HAP-1 (cell line): ENCODE measurements at regions not wholly inside any gene's neighbourhood (a gene's known extent, or its start where the extent isn't known, plus 50 kb on each side); places are given as distances from the start of the nearest gene placed in this dataset.
"Not testable (repeated sequence)": the region's sequence is repeated elsewhere in the genome, so short reads cannot be mapped to it uniquely, and the experiment has no call there.

ENCODE experiments used
- DNase-seq, 2 experiments: peaks; one replicate each; pipeline ENCODE4 v3.0.0-alpha.2; 2016 to 2020; ENCODE audit warnings: low spot score in 2 of 2
- H3K27me3 ChIP-seq: fragments of 250-450 bp; sonication (Bioruptor Pico); 2 replicates; pipeline ENCODE4 v1.5.1; 2020; ENCODE audit warnings: low read depth, mild to moderate bottlenecking, moderate library complexity
- H3K36me3 ChIP-seq: fragments of 250-450 bp; sonication (Bioruptor Pico); replicated peaks from 2 replicates; pipeline ENCODE4 v1.5.1; 2020; ENCODE audit warnings: mild to moderate bottlenecking
- H3K4me1 ChIP-seq: fragments of 250-450 bp; sonication (Bioruptor Pico); 2 replicates; pipeline ENCODE4 v1.5.1; 2020; ENCODE audit warnings: mild to moderate bottlenecking
- H3K4me3 ChIP-seq: fragments of 250-450 bp; sonication (Bioruptor Pico); 2 replicates; pipeline ENCODE4 v1.5.1; 2020; ENCODE audit warnings: mild to moderate bottlenecking, moderate library complexity
- H3K9me3 ChIP-seq: fragments of 250-450 bp; sonication (Bioruptor Pico); 2 replicates; pipeline ENCODE4 v1.5.1; 2020; ENCODE audit warnings: mild to moderate bottlenecking, moderate library complexity
- in situ Hi-C: fragments of 300-500 bp; cut with MboI; formaldehyde crosslinking; loops from 3 replicates; pipeline ENCODE4 v1.14.3; 2020; ENCODE audit warnings: low sequenced_read_pairs, inconsistent platforms, mixed read lengths

- Histone ChIP-seq H3K4me1 (no peaks in the 10 kb centered on the region), H3K27me3 (no peaks in the 10 kb centered on the region)
- in situ Hi-C loops = no loop called here
Measured at GRCh38 chrX:3443184-3443583, 96.7 kb upstream of the MXRA5 start.

GRCh38 chrX:3442691-3443090 is 96.2 kb upstream of the MXRA5 start:
- Histone ChIP-seq H3K4me3 (no peak overlapping the region), H3K4me1 (no peaks in the 10 kb centered on the region), H3K27me3 (no peaks in the 10 kb centered on the region), H3K36me3 (no peaks in the 10 kb centered on the region), H3K9me3 (no peaks in the 10 kb centered on the region)
- in situ Hi-C loops = no loop called here
- no peak for DNase-seq

More at GRCh38 chrX:3443184-3443583, 96.7 kb upstream of the MXRA5 start:
- H3K4me3 ChIP-seq = no peak overlapping the region
- DNase-seq = no peak
- no peaks in the 10 kb centered on the region for H3K9me3 ChIP-seq
- H3K36me3 ChIP-seq = no peaks in the 10 kb centered on the region

DNA sequence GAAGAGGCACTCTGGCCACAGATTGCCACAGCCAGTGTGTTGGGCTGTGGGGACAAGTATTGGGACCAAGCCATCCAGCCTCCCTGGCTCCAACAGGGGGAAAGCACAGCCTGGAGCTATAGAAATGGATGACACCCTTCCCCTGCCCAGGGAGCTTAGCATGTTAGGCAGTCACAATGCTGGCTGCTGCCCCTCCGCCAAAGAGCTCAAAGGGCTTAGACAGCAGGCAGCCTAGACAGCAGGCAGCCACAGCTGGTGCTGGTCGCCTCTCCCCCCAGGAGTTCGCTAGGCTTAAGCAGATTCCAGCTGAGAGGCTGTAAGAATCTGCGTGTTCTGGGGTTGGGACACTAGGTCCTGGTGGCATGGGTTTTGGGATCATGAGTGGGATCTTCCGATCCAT is 94.5 kb upstream of the MXRA5 start:
- no peak for DNase-seq
- Histone ChIP-seq H3K36me3 (no peaks in the 10 kb centered on the region), H3K4me1 (no peaks in the 10 kb centered on the region), H3K9me3 (no peaks in the 10 kb centered on the region), H3K4me3 (no peak overlapping the region), H3K27me3 (no peaks in the 10 kb centered on the region)
- in situ Hi-C loops = no loop called here

DNA sequence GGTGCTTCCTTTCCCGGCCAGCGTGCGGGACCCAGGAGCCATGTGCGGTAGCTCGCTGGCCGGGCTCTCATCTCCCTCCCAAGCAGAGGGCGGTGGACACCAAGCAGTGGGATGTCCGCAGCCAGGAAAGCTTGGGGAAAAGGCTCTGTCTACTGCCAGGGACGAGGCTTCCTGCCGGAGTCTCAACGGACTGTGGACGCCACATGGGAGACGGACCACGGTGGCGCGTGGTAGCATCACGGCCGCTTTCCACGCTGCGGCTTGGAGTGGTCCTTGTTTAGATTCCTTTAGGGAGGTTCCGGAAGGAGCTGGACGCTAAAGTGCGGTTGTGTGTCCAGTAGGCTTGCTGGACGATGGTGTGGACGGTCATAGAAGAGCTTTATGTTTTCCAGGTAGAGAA is 89.5 kb upstream of the MXRA5 start:
- in situ Hi-C loops, DNase-seq, H3K9me3 ChIP-seq, H3K4me3 ChIP-seq, H3K4me1 ChIP-seq, H3K36me3 ChIP-seq, H3K27me3 ChIP-seq: not testable (repeated sequence)

DNA sequence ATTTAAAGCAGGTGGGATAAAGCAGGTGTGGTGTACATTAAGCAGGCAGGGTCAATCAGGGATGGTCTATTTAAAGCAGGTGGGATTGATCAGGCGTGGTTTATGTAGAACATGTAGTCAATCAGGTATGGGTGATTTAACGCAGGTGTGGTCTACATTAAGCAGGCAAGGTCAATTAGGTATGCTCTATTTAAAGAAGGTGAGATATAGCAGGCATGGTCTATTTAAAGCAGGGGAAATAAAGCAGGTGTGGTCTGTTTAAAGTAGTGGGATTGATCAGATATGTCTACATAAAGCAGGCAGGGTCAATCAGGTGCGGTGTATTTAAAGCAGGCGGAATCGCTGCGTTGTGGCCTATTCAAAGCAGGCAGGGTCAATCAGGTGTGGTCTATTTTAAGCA is 88.6 kb upstream of the MXRA5 start:
- no peaks in the 10 kb centered on the region for H3K4me1 ChIP-seq
- no peaks in the 10 kb centered on the region for H3K36me3 ChIP-seq
- DNase-seq = no peak
- H3K27me3 ChIP-seq = no peaks in the 10 kb centered on the region
- H3K9me3 ChIP-seq = no peaks in the 10 kb centered on the region
- in situ Hi-C loops = no loop called here
- no peak overlapping the region for H3K4me3 ChIP-seq

DNA sequence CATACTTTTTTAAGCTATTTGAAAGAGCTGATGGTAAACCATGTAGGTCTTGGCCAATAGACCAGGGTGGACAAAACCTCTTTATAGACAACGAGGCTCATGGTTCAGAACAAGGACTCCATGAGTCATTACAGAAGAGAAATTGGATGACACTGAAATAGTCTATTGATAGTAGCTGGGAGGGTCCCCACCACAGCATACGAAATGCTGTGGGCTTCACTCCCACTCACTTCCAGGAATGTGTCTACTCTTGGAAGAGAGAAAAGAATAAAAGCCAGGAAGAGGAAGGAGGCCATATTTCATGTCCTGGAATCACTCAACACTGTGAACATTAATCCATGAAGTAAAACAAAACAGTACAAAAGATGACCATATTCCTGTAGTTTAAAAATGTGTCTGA is 82.3 kb upstream of the MXRA5 start:
- in situ Hi-C loops = no loop called here

DNA sequence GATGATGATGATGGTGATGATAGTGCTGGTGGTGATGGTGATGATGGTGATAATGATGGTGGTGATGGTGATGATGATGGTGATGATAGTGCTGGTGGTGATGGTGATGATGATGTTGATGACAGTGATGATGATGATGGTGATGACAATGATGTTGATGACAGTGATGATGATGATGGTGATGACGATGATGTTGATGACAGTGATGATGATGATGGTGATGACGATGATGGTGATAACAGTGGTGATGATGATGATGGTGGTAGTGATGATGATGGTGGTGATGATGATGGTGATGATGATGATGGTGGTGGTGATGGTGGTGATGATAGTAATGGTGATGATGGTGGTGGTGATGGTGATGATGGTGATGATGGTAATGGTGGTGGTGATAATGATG is 80.1 kb upstream of the MXRA5 start:
- in situ Hi-C loops = no loop called here
- H3K4me1 ChIP-seq = no peaks in the 10 kb centered on the region
- H3K27me3 ChIP-seq = no peaks in the 10 kb centered on the region
- no peaks in the 10 kb centered on the region for H3K36me3 ChIP-seq
- no peak for DNase-seq
- no peaks in the 10 kb centered on the region for H3K9me3 ChIP-seq
- no peak overlapping the region for H3K4me3 ChIP-seq

More for the DNA sequence above, 82.3 kb upstream of the MXRA5 start:
- no peak for DNase-seq
- no peak overlapping the region for H3K4me3 ChIP-seq
- H3K9me3 ChIP-seq = no peaks in the 10 kb centered on the region
- H3K27me3 ChIP-seq = no peaks in the 10 kb centered on the region
- no peaks in the 10 kb centered on the region for H3K36me3 ChIP-seq
- H3K4me1 ChIP-seq = no peaks in the 10 kb centered on the region

DNA sequence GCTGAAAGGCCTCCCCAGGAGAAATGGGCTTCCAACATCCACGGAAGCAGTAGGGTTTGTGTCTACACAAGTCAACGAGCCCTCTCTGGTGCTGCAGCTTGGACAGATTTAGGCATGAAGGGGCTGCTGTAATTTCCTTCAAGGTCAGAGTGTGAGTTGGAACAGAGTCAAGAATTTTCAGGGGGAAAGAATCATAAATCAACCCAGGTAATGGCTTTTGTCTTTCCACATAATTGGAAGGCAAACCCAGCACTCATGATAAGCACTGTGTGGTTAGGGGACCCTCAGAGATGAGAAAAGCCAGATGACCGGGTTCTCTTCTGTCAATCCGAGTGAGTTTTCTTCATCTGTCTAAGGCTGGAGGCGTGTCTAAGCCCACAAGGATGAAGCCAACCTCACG is 78.6 kb upstream of the MXRA5 start:
- H3K4me3 ChIP-seq = no peak overlapping the region
- in situ Hi-C loops = no loop called here
- no peaks in the 10 kb centered on the region for H3K9me3 ChIP-seq
- DNase-seq = no peak
- no peaks in the 10 kb centered on the region for H3K4me1 ChIP-seq
- no peaks in the 10 kb centered on the region for H3K36me3 ChIP-seq
- H3K27me3 ChIP-seq = no peaks in the 10 kb centered on the region

GRCh38 chrX:3420316-3420715 is 73.9 kb upstream of the MXRA5 start:
- in situ Hi-C loops = no loop called here
- DNase-seq = no peak
- Histone ChIP-seq H3K4me3 (no peak overlapping the region), H3K27me3 (no peaks in the 10 kb centered on the region), H3K36me3 (no peaks in the 10 kb centered on the region), H3K4me1 (no peaks in the 10 kb centered on the region), H3K9me3 (no peaks in the 10 kb centered on the region)

DNA sequence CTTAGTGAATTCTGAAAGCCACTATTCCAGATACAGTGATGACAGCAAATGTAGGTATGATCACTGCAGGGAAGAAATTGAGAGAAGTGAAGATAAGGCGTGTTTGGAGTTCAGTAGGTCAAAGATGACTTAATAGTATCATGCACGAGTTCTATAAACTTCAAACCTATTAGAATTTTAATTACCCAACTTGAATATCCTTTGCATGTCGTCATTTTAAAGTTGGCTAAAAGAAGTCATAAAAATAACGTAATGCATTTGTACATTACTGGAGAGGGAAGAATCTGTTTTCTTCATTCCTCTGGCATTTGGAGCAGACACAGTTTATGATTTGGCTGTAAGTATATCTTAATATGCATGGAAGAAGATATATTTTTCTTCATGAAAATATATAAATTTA is 68.6 kb upstream of the MXRA5 start:
- Histone ChIP-seq H3K36me3 (no peaks in the 10 kb centered on the region), H3K4me1 (no peaks in the 10 kb centered on the region), H3K4me3 (no peak overlapping the region), H3K27me3 (no peaks in the 10 kb centered on the region), H3K9me3 (no peaks in the 10 kb centered on the region)
- in situ Hi-C loops = no loop called here
- no peak for DNase-seq

- DNase-seq, in situ Hi-C loops, H3K27me3 ChIP-seq: not testable (repeated sequence)
Measured at GRCh38 chrX:3411626-3412025, 65.2 kb upstream of the MXRA5 start.

DNA sequence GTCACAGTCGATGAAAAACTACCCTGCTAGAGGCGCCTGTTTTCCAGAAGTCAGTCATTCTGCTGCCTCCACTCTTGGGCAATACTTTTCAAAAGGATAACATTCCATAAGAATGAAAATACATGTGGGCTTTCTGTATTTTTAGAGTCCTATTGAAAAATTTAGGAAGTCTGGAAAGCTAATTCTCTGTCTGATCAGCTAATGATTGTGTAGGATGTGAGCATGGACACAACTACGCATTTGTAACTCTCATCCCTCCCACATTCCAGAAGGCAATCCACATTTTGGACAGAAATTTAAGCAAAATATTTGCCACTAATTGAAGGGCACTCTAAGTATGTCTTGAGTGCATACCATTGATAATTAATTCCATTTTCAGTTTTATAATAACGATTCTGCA is 63.5 kb upstream of the MXRA5 start:
- H3K9me3 ChIP-seq, H3K36me3 ChIP-seq, in situ Hi-C loops, H3K4me3 ChIP-seq, H3K27me3 ChIP-seq, H3K4me1 ChIP-seq, DNase-seq: not testable (repeated sequence)

More at GRCh38 chrX:3411626-3412025, 65.2 kb upstream of the MXRA5 start:
- not testable (repeated sequence) for H3K4me3 ChIP-seq, H3K9me3 ChIP-seq, H3K4me1 ChIP-seq, H3K36me3 ChIP-seq

- in situ Hi-C loops = no loop called here
- no peaks in the 10 kb centered on the region for H3K36me3 ChIP-seq
- no peak for DNase-seq
- H3K9me3 ChIP-seq = no peaks in the 10 kb centered on the region
- H3K27me3 ChIP-seq = no peaks in the 10 kb centered on the region
- H3K4me1 ChIP-seq = no peaks in the 10 kb centered on the region
- no peak overlapping the region for H3K4me3 ChIP-seq
Measured at GRCh38 chrX:3407781-3408180, 61.3 kb upstream of the MXRA5 start.

GRCh38 chrX:3407121-3407520 is 60.7 kb upstream of the MXRA5 start:
- in situ Hi-C loops = no loop called here
- H3K36me3 ChIP-seq = no peaks in the 10 kb centered on the region
- no peak overlapping the region for H3K4me3 ChIP-seq
- no peak for DNase-seq
- no peaks in the 10 kb centered on the region for H3K27me3 ChIP-seq
- no peaks in the 10 kb centered on the region for H3K4me1 ChIP-seq
- no peaks in the 10 kb centered on the region for H3K9me3 ChIP-seq

DNA sequence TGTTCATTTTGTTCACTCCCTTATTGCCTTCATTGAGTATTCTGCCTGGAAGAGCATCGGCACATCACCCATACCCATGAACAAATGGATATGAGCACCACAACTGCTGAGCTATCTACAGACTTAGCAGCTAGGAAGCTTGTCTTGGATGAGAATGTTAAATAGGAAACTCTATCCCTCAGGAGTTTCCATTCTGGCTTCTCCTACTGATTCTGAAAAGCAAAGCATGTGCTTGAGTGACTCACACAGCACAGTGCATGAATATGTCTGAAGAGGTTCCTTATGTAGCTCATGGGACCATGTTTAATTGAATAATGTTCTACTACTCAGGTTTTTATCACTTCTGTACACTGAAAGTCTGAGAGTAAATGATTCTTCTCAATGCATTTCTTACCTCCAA is 57.3 kb upstream of the MXRA5 start:
- no peak for DNase-seq
- H3K36me3 ChIP-seq = no peaks in the 10 kb centered on the region
- no peaks in the 10 kb centered on the region for H3K4me1 ChIP-seq
- no peaks in the 10 kb centered on the region for H3K27me3 ChIP-seq
- H3K4me3 ChIP-seq = no peak overlapping the region
- in situ Hi-C loops = no loop called here
- no peaks in the 10 kb centered on the region for H3K9me3 ChIP-seq
